SK-N-SH (cell line): ENCODE measurements at regions not wholly inside any gene's neighbourhood (a gene's known extent, or its start where the extent isn't known, plus 50 kb on each side); places are given as distances from the start of the nearest gene placed in this dataset.

ENCODE experiments used
- CTCF ChIA-PET: fragments of 300-600, 350-600 bp; formaldehyde crosslinking; extraction: SDS; loops from one replicate; lab custom pipeline; 2021; lab: Yijun Ruan, JAX
- POLR2A ChIA-PET: fragments of 350-600 bp; sonication (Branson Sonifier 250); formaldehyde crosslinking; extraction: SDS; loops from one replicate; lab custom pipeline; 2020; ENCODE audit warnings: antibody characterized with exemption, inconsistent platforms; lab: Yijun Ruan, JAX
- DNase-seq: peaks from one replicate; pipeline ENCODE4 v3.0.0; 2012
- H2AFZ ChIP-seq: fragments of 200-600 bp; sonication (generic); 2 replicates; pipeline ENCODE4 v1.8.1; 2016; ENCODE audit warnings: antibody characterized with exemption, mild to moderate bottlenecking, low read depth
- H3F3A ChIP-seq: fragments of 200-600 bp; sonication (generic); replicated peaks from 2 replicates; pipeline ENCODE3; 2016; ENCODE audit warnings: antibody characterized with exemption, mild to moderate bottlenecking; ENCODE audit not compliant: insufficient read depth
- H3K27ac ChIP-seq, 2 experiments: fragments of 200-500 bp in 1 of 2; fragments of 200-600 bp in 1 of 2; sonication (Bioruptor generic) in 1 of 2; sonication (generic), shearing (Covaris generic) in 1 of 2; 2 replicates each; pipeline versions ENCODE4 v1.5.1 to v1.6.1; 2014 to 2016; ENCODE audit warnings: low read depth in 2 of 2, inconsistent platforms in 1 of 2, low read length in 1 of 2, mild to moderate bottlenecking in 1 of 2, mixed read lengths in 1 of 2
- H3K27me3 ChIP-seq: fragments of 200-600 bp; sonication (generic), shearing (Covaris generic); 2 replicates; pipeline ENCODE4 v1.6.1; 2016; ENCODE audit warnings: mixed run types; ENCODE audit not compliant: insufficient read depth
- H3K36me3 ChIP-seq, 2 experiments: fragments of 200-500 bp in 1 of 2; fragments of 200-600 bp in 1 of 2; sonication (Bioruptor generic) in 1 of 2; sonication (generic) in 1 of 2; replicated peaks in 1 of 2; 2 replicates each; pipeline versions ENCODE3 to v1.5.1; 2014 to 2016; ENCODE audit warnings: low read length in 1 of 2, mild to moderate bottlenecking in 1 of 2; ENCODE audit not compliant: insufficient read depth in 2 of 2, control insufficient read depth in 1 of 2
- H3K4me1 ChIP-seq, 2 experiments: fragments of 200-500 bp in 1 of 2; fragments of 200-600 bp in 1 of 2; sonication (Bioruptor generic) in 1 of 2; sonication (generic), shearing (Covaris generic) in 1 of 2; 2 replicates each; pipeline versions ENCODE4 v1.5.1 to v1.6.1; 2014 to 2016; ENCODE audit warnings: low read depth in 1 of 2, low read length in 1 of 2, mixed run types in 1 of 2; ENCODE audit not compliant: insufficient read depth in 2 of 2, control insufficient read depth in 1 of 2
- H3K4me2 ChIP-seq: fragments of 200-600 bp; sonication (generic), shearing (Covaris generic); 2 replicates; pipeline ENCODE4 v1.6.1; 2017; ENCODE audit warnings: mixed run types
- H3K4me3 ChIP-seq, 2 experiments: fragments of 200-500 bp in 1 of 2; fragments of 200-600 bp in 1 of 2; sonication (Bioruptor generic) in 1 of 2; sonication (generic), shearing (Covaris generic) in 1 of 2; 2 replicates each; pipeline versions ENCODE4 v1.5.1 to v1.8.1; 2014 to 2016; ENCODE audit warnings: low read depth in 2 of 2, inconsistent platforms in 1 of 2, low read length in 1 of 2, mild to moderate bottlenecking in 1 of 2, mixed read lengths in 1 of 2, moderate library complexity in 1 of 2
- H3K79me2 ChIP-seq: fragments of 200-600 bp; sonication (generic); 2 replicates; pipeline ENCODE4 v1.8.1; 2017; ENCODE audit warnings: mild to moderate bottlenecking; ENCODE audit not compliant: insufficient read depth
- H3K9ac ChIP-seq: fragments of 200-600 bp; sonication (generic); 2 replicates; pipeline ENCODE4 v1.6.1; 2017; ENCODE audit warnings: mixed run types
- H3K9me2 ChIP-seq: fragments of 200-600 bp; sonication (generic); 2 replicates; pipeline ENCODE4 v1.6.1; 2017; ENCODE audit warnings: mixed run types
- H3K9me3 ChIP-seq: fragments of 200-600 bp; sonication (generic); 2 replicates; pipeline ENCODE4 v1.6.1; 2017; ENCODE audit warnings: mixed run types, mild to moderate bottlenecking, moderate library complexity
- H4K20me1 ChIP-seq: fragments of 200-600 bp; sonication (generic); 2 replicates; pipeline ENCODE4 v1.6.1; 2017; ENCODE audit warnings: mild to moderate bottlenecking, mixed run types; ENCODE audit not compliant: insufficient read depth
- CTCF ChIP-seq: fragments of 200-600 bp; sonication (generic); IDR thresholded peaks from 2 replicates; pipeline ENCODE4 v1.6.1; 2017; ENCODE audit warnings: antibody characterized with exemption, mild to moderate bottlenecking, moderate library complexity
- EZH2phosphoT487 ChIP-seq: fragments of 200-600 bp; sonication (generic); IDR thresholded peaks from 2 replicates; pipeline ENCODE4 v1.6.1; 2017; ENCODE audit warnings: low read depth, mixed run types, mild to moderate bottlenecking, antibody characterized with exemption, moderate library complexity, borderline replicate concordance
- FOXJ3 ChIP-seq: sonication (generic); formaldehyde crosslinking; IDR thresholded peaks from 2 replicates; pipeline ENCODE4 v1.5.1; 2020; ENCODE audit warnings: mild to moderate bottlenecking, missing genetic modification reagents
- GABPA ChIP-seq: IDR thresholded peaks from 2 replicates; pipeline ENCODE4 v1.4.0; 2012; ENCODE audit warnings: low read depth, mild to moderate bottlenecking
- NRF1 ChIP-seq: IDR thresholded peaks from 2 replicates; pipeline ENCODE4 v1.6.1; 2012; ENCODE audit warnings: low read depth, mild to moderate bottlenecking, low read length
- PBX3 ChIP-seq: IDR thresholded peaks from 2 replicates; pipeline ENCODE4; 2012
- SIN3A ChIP-seq: IDR thresholded peaks from 2 replicates; pipeline ENCODE4 v1.6.1; 2012; ENCODE audit warnings: low read depth, mild to moderate bottlenecking, low read length, moderate library complexity, borderline replicate concordance
- SMC3 ChIP-seq: IDR thresholded peaks from 2 replicates; pipeline ENCODE4 v1.6.1; 2012; ENCODE audit warnings: low read depth, low read length, improper control_type of control experiment
- TEAD4 ChIP-seq: IDR thresholded peaks from 2 replicates; pipeline ENCODE4 v1.4.0; 2012; ENCODE audit warnings: mild to moderate bottlenecking, borderline replicate concordance; ENCODE audit not compliant: insufficient read depth
- USF2 ChIP-seq: fragments of 150-350 bp; IDR thresholded peaks from 2 replicates; pipeline ENCODE4 v1.6.1; 2017; ENCODE audit warnings: antibody characterized with exemption, low read length, low read depth, borderline replicate concordance
- YY1 ChIP-seq: IDR thresholded peaks from 2 replicates; pipeline ENCODE4 v1.4.0; 2012; ENCODE audit warnings: low read depth, mild to moderate bottlenecking
- WGBS: methylation state at CpG from one replicate; pipeline ENCODE4 v1.1.6; 2017; ENCODE audit warnings: low lambda C conversion rate; 5-methylcytosine and 5-hydroxymethylcytosine counted together

GRCh38 chr9:107593224-107593870, 103.8 kb upstream of the KLF4 start:
- TF ChIP-seq GABPA (no peak), SIN3A (no peak), NRF1 (no peak), SMC3 (no peak), CTCF (no peak), FOXJ3 (CRISPR knock-in tag) (no peak), YY1 (no peak), PBX3 (no peak)
- ChIA-PET CTCF (no interaction called here), POLR2A (no interaction called here)
- DNase-seq = no peak
- Histone ChIP-seq H3K4me3 (no peak overlapping the region), H3K4me2 (no peak overlapping the region), H3K27me3 (peaks cover 40% of the 10 kb centered on the region; the same call in 1 of the 2 replicates), H3K36me3 (no peaks in the 10 kb centered on the region), H3K9ac (no peak overlapping the region), H3K9me2 (no peaks in the 10 kb centered on the region), H4K20me1 (no peaks in the 10 kb centered on the region), H3K27ac (no peak overlapping the region), H3K79me2 (no peaks in the 10 kb centered on the region), H3F3A (no peaks in the 10 kb centered on the region), H2AFZ (no peak overlapping the region), H3K9me3 (no peaks in the 10 kb centered on the region), H3K4me1 (no peaks in the 10 kb centered on the region)
- WGBS = 23% methylated on average over 3 of the region's 3 CpGs

GRCh38 chr9:107592424-107592823, 102.9 kb upstream of the KLF4 start:
- Histone ChIP-seq H2AFZ (no peak overlapping the region), H3K4me3 (no peak overlapping the region), H4K20me1 (no peaks in the 10 kb centered on the region), H3K9me2 (no peaks in the 10 kb centered on the region), H3K9me3 (no peaks in the 10 kb centered on the region), H3F3A (no peaks in the 10 kb centered on the region), H3K79me2 (no peaks in the 10 kb centered on the region), H3K27ac (no peak overlapping the region), H3K4me2 (no peak overlapping the region), H3K36me3 (no peaks in the 10 kb centered on the region), H3K9ac (no peak overlapping the region), H3K27me3 (peaks cover 42% of the 10 kb centered on the region; the same call in 1 of the 2 replicates)
- no peak for DNase-seq
- CTCF ChIA-PET = no interaction called here
- TF ChIP-seq TEAD4 = no peak
- no peak for TF ChIP-seq SMC3
- TF ChIP-seq USF2 = no peak
- TF ChIP-seq EZH2phosphoT487 = no peak
- TF ChIP-seq GABPA = no peak
- TF ChIP-seq, all 33 proteins: peak for 0
- POLR2A ChIA-PET = no interaction called here
- H3K4me1 ChIP-seq = no peaks in the 10 kb centered on the region
- WGBS = 22% methylated on average over 7 of the region's 7 CpGs
